ENCODE measurements at regions not wholly inside any gene's neighbourhood (a gene's known extent, or its start where the extent isn't known, plus 50 kb on each side); places are given as distances from the start of the nearest gene placed in this dataset.

GRCh38 chr2:61634512-61634911, 96.4 kb upstream of the XPO1 start (continued):
- TF ChIP-seq POU6F1 (CRISPR knock-in tag; IDR thresholded peaks at IDR 0.05; ENCODE audit: borderline replicate concordance, low read depth), result no peak

- TF ChIP-seq GLIS3 (CRISPR knock-in tag; IDR thresholded peaks at IDR 0.05) (no peak), SNAI2 (CRISPR knock-in tag; IDR thresholded peaks at IDR 0.05) (no peak), ESRRG (CRISPR knock-in tag; IDR thresholded peaks at IDR 0.05) (no peak), ZNF8 (CRISPR knock-in tag; IDR thresholded peaks at IDR 0.05) (no peak), TOX (CRISPR knock-in tag; IDR thresholded peaks at IDR 0.05; ENCODE audit: borderline replicate concordance) (no peak), PPARA (CRISPR knock-in tag; IDR thresholded peaks at IDR 0.05; ENCODE audit: borderline replicate concordance) (no peak), PATZ1 (CRISPR knock-in tag; IDR thresholded peaks at IDR 0.05; ENCODE audit: borderline replicate concordance) (no peak), OSR1 (CRISPR knock-in tag; IDR thresholded peaks at IDR 0.05) (no peak), CSRNP3 (CRISPR knock-in tag; IDR thresholded peaks at IDR 0.05) (no peak), ZC3H10 (CRISPR knock-in tag; IDR thresholded peaks at IDR 0.05) (no peak), POU6F1 (CRISPR knock-in tag; IDR thresholded peaks at IDR 0.05; ENCODE audit: borderline replicate concordance, low read depth) (no peak), ZFP30 (CRISPR knock-in tag; IDR thresholded peaks at IDR 0.05) (no peak), TSHZ2 (CRISPR knock-in tag; IDR thresholded peaks at IDR 0.05) (no peak), CREB5 (CRISPR knock-in tag; IDR thresholded peaks at IDR 0.05; ENCODE audit: low read depth) (no peak), ISL1 (CRISPR knock-in tag; IDR thresholded peaks at IDR 0.05) (no peak), ARNTL (CRISPR knock-in tag; IDR thresholded peaks at IDR 0.05; ENCODE audit: borderline replicate concordance, low read depth) (no peak), ZFP3 (CRISPR knock-in tag; IDR thresholded peaks at IDR 0.05) (no peak), BACH2 (CRISPR knock-in tag; IDR thresholded peaks at IDR 0.05; ENCODE audit: borderline replicate concordance) (no peak), ZNF70 (CRISPR knock-in tag; IDR thresholded peaks at IDR 0.05) (no peak), ZNF565 (CRISPR knock-in tag; conservative IDR thresholded peaks at IDR 0.05; ENCODE audit: low read depth) (no peak)
- ATAC-seq, result no peak
These were observed 95.1 kb upstream of the XPO1 start for GRCh38 chr2:61633250-61633649.

Data from SK-N-SH treated with all-trans-retinoic acid at 6 μM for 48 hours (cell line).